GM12875 (cell line): ENCODE measurements at regions not wholly inside any gene's neighbourhood (a gene's known extent, or its start where the extent isn't known, plus 50 kb on each side); places are given as distances from the start of the nearest gene placed in this dataset.
"Not testable (repeated sequence)": the region's sequence is repeated elsewhere in the genome, so short reads cannot be mapped to it uniquely, and the experiment has no call there.

ENCODE experiments used
- H3K4me3 ChIP-seq: one replicate; pipeline ENCODE4 v1.5.1; 2011; ENCODE audit warnings: low read depth, low read length, control low read depth
- CTCF ChIP-seq: IDR thresholded peaks from 2 replicates; pipeline ENCODE4 v1.5.1; 2011; ENCODE audit warnings: low read depth, mild to moderate bottlenecking, control low read depth, inconsistent platforms, low read length, moderate library complexity, borderline replicate concordance; ENCODE audit not compliant: insufficient read depth

- no peak for TF ChIP-seq CTCF
- H3K4me3 ChIP-seq, result no peak overlapping the region
Measured at GRCh38 chr1:59212706-59213105, 84.2 kb upstream of the FGGY start.

- H3K4me3 ChIP-seq, result no peak overlapping the region
- no peak for TF ChIP-seq CTCF
Measured at GRCh38 chr1:59214248-59215208, 82.4 kb upstream of the FGGY start.

- no peak for TF ChIP-seq CTCF
- H3K4me3 ChIP-seq, result no peak overlapping the region
Measured at GRCh38 chr1:59215766-59216291, 81.1 kb upstream of the FGGY start.

- H3K4me3 ChIP-seq, result not testable (repeated sequence)
Measured at GRCh38 chr1:59217439-59217838, 79.5 kb upstream of the FGGY start.

- no peak overlapping the region for H3K4me3 ChIP-seq
- TF ChIP-seq CTCF, result no peak
Measured at GRCh38 chr1:59218521-59219236, 78.2 kb upstream of the FGGY start.

- no peak for TF ChIP-seq CTCF
Measured at GRCh38 chr1:59219916-59220315, 77.0 kb upstream of the FGGY start.

GRCh38 chr1:59220356-59220755, 76.5 kb upstream of the FGGY start:
- no peak for TF ChIP-seq CTCF
- no peak overlapping the region for H3K4me3 ChIP-seq

More at GRCh38 chr1:59219916-59220315, 77.0 kb upstream of the FGGY start:
- H3K4me3 ChIP-seq, result no peak overlapping the region
